Astrocyte (in vitro differentiated cells and primary cell): ENCODE measurements at regions not wholly inside any gene's neighbourhood (a gene's known extent, or its start where the extent isn't known, plus 50 kb on each side); places are given as distances from the start of the nearest gene placed in this dataset.
"Not testable (repeated sequence)": the region's sequence is repeated elsewhere in the genome, so short reads cannot be mapped to it uniquely, and the experiment has no call there.

Experiments
- DNase-seq: peaks from one replicate; pipeline ENCODE4 v3.0.0-alpha.2; 2010; ENCODE audit warnings: low read depth
- FAIRE-seq: peaks from 2 replicates; lab custom pipeline; 2011; peaks lifted over from hg19 to GRCh38; lab: Jason Lieb, UNC
- H2AFZ ChIP-seq: 2 replicates; pipeline ENCODE4 v1.6.0; 2012; ENCODE audit warnings: low read depth, low read length, inconsistent platforms
- H3K27ac ChIP-seq: 2 replicates; pipeline ENCODE4 v1.5.1; 2011; ENCODE audit warnings: low read depth, low read length, inconsistent platforms
- H3K27me3 ChIP-seq: 2 replicates; pipeline ENCODE4 v1.6.0; 2011; ENCODE audit warnings: low read length, inconsistent platforms; ENCODE audit not compliant: insufficient read depth
- H3K36me3 ChIP-seq: 2 replicates; pipeline ENCODE4 v1.5.1; 2011; ENCODE audit warnings: low read length, inconsistent platforms; ENCODE audit not compliant: insufficient read depth
- H3K4me1 ChIP-seq: 2 replicates; pipeline ENCODE4 v1.5.1; 2011; ENCODE audit warnings: low read length, inconsistent platforms; ENCODE audit not compliant: insufficient read depth
- H3K4me2 ChIP-seq: 2 replicates; pipeline ENCODE4 v1.6.0; 2012; ENCODE audit warnings: low read length, inconsistent platforms
- H3K4me3 ChIP-seq: 2 replicates; pipeline ENCODE4 v1.5.1; 2011; ENCODE audit warnings: low read depth, mild to moderate bottlenecking, low read length, inconsistent platforms; ENCODE audit not compliant: insufficient read depth
- H3K79me2 ChIP-seq: 2 replicates; pipeline ENCODE4 v1.6.0; 2012; ENCODE audit warnings: mild to moderate bottlenecking, low read length, inconsistent platforms; ENCODE audit not compliant: insufficient read depth
- H3K9ac ChIP-seq: 2 replicates; pipeline ENCODE4 v1.6.0; 2012; ENCODE audit warnings: mild to moderate bottlenecking, low read length, inconsistent platforms
- H3K9me3 ChIP-seq: 2 replicates; pipeline ENCODE4 v1.5.1; 2012; ENCODE audit warnings: low read depth, mild to moderate bottlenecking, low read length, inconsistent platforms; ENCODE audit not compliant: insufficient read depth
- H4K20me1 ChIP-seq: 2 replicates; pipeline ENCODE4 v1.6.0; 2012; ENCODE audit warnings: low read length, inconsistent platforms; ENCODE audit not compliant: insufficient read depth
- H3K27ac Mint-ChIP-seq: one replicate; pipeline ENCODE4 v1.8.0; 2021; ENCODE audit warnings: mild to moderate bottlenecking, mixed read lengths; ENCODE audit not compliant: unreplicated experiment
- H3K27me3 Mint-ChIP-seq: one replicate; pipeline ENCODE4 v1.8.0; 2021; ENCODE audit warnings: low read depth, mixed read lengths; ENCODE audit not compliant: unreplicated experiment
- H3K36me3 Mint-ChIP-seq: one replicate; pipeline ENCODE4 v1.8.0; 2021; ENCODE audit warnings: low read depth, mixed read lengths; ENCODE audit not compliant: unreplicated experiment
- H3K4me1 Mint-ChIP-seq: one replicate; pipeline ENCODE4 v1.8.0; 2021; ENCODE audit warnings: low read depth, mixed read lengths; ENCODE audit not compliant: unreplicated experiment
- H3K4me3 Mint-ChIP-seq: one replicate; pipeline ENCODE4 v1.8.0; 2021; ENCODE audit warnings: mild to moderate bottlenecking, moderate library complexity, mixed read lengths; ENCODE audit not compliant: unreplicated experiment
- H3K9me3 Mint-ChIP-seq: one replicate; pipeline ENCODE4 v1.8.0; 2021; ENCODE audit warnings: mild to moderate bottlenecking, mixed read lengths; ENCODE audit not compliant: unreplicated experiment
- EZH2 ChIP-seq: IDR thresholded peaks from 2 replicates; pipeline ENCODE4 v1.6.1; 2012; ENCODE audit warnings: mild to moderate bottlenecking, low read length, inconsistent platforms; ENCODE audit not compliant: insufficient read depth
- TF ChIP-seq, protein P1 (sequence below): IDR thresholded peaks from 2 replicates; pipeline ENCODE4 v1.5.1; 2011; ENCODE audit warnings: low read depth, mild to moderate bottlenecking, inconsistent platforms, low read length, moderate library complexity; ENCODE audit not compliant: insufficient read depth

DNA sequence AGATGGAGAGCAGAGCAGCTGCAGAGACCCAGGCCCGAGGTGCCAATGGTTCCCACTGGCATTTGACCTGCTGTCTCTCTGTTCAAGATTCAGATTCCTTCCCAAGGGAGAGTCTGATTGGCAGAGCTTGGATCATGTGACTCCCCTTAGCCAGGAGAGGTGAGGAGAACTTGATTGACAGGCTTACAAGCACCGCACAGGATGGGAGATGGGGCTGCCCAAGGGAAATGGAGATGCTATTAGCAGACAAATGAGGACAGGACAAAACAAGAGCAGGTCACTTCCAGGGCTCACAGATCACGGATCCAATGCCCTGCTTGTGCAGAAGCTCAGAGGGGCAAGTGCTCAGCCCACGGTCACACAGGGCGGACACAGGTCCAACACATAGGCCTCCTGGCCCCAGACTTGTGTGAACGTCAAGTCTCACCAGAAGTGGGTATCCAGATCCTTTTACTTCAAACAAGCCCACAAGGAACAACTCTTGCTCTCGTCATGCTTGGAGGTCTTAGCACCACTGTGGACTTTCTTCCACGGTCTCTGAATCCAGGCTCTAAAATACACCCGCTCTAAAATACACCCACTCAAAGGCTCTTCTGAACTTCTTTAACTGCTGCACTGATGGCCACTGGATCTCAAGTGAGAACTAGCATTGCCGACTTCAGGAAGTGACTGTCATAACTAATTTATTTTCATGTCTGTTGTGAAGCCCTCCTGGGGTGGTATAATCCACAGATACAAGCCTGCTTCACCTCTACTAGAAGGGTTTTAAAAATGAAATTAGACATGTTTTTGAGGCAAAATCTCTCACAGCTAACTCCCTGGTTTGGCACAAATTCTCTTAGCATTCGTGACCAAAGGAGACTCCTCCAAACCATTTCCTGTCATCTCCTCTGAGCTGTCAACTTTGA lies 274.9 kb downstream of the RRAGC start:
- no peaks in the 10 kb centered on the region for H3K79me2 ChIP-seq
- no peaks in the 10 kb centered on the region for H3K4me1 ChIP-seq
- Mint-ChIP-seq H3K4me3 (no peak overlapping the region), H3K9me3 (peaks cover 20% of the 10 kb centered on the region), H3K4me1 (peaks cover 5% of the 10 kb centered on the region), H3K27me3 (peaks cover 40% of the 10 kb centered on the region), H3K27ac (no peak overlapping the region), H3K36me3 (no peaks in the 10 kb centered on the region)
- H3K9me3 ChIP-seq, result no peaks in the 10 kb centered on the region
- H3K27me3 ChIP-seq, result peaks cover 2% of the 10 kb centered on the region
- H3K9ac ChIP-seq, result no peak overlapping the region
- no peaks in the 10 kb centered on the region for H4K20me1 ChIP-seq
- FAIRE-seq (no peak), DNase-seq (no peak)
- H3K36me3 ChIP-seq, result no peaks in the 10 kb centered on the region
- H3K4me2 ChIP-seq, result no peak overlapping the region
- H3K27ac ChIP-seq, result no peak overlapping the region
- TF ChIP-seq EZH2, result no peak
- TF ChIP-seq, protein P1, sequence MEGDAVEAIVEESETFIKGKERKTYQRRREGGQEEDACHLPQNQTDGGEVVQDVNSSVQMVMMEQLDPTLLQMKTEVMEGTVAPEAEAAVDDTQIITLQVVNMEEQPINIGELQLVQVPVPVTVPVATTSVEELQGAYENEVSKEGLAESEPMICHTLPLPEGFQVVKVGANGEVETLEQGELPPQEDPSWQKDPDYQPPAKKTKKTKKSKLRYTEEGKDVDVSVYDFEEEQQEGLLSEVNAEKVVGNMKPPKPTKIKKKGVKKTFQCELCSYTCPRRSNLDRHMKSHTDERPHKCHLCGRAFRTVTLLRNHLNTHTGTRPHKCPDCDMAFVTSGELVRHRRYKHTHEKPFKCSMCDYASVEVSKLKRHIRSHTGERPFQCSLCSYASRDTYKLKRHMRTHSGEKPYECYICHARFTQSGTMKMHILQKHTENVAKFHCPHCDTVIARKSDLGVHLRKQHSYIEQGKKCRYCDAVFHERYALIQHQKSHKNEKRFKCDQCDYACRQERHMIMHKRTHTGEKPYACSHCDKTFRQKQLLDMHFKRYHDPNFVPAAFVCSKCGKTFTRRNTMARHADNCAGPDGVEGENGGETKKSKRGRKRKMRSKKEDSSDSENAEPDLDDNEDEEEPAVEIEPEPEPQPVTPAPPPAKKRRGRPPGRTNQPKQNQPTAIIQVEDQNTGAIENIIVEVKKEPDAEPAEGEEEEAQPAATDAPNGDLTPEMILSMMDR, result no peak
- no peak overlapping the region for H3K4me3 ChIP-seq
- no peak overlapping the region for H2AFZ ChIP-seq

DNA sequence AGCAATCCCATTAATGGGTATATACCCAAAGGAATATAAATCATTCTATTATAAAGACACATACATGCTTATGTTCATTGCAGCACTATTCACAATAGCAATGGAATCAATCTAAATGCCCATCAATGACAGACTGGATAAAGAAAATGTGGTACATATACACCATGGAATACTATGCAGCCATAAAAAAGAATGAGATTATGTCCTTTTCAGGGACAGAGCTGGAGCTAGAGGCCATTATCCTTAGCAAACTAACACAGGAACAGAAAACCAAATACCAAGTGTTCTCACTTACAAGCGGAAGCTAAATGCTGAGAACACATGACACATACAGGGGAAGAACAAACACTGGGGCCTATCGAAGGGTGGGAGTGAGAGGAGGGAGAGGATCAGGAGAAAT lies 276.3 kb downstream of the RRAGC start:
- H3K79me2 ChIP-seq, H3K9me3 ChIP-seq, FAIRE-seq, H3K9ac ChIP-seq, H3K27ac Mint-ChIP-seq, H2AFZ ChIP-seq, H4K20me1 ChIP-seq, H3K4me1 Mint-ChIP-seq, DNase-seq, H3K36me3 ChIP-seq, H3K27ac ChIP-seq, H3K4me2 ChIP-seq, H3K36me3 Mint-ChIP-seq, H3K4me1 ChIP-seq, H3K4me3 ChIP-seq, H3K4me3 Mint-ChIP-seq: not testable (repeated sequence)
- H3K27me3 Mint-ChIP-seq, result peaks cover 47% of the 10 kb centered on the region
- peaks cover 18% of the 10 kb centered on the region for H3K9me3 Mint-ChIP-seq
- H3K27me3 ChIP-seq, result peaks cover 13% of the 10 kb centered on the region

DNA sequence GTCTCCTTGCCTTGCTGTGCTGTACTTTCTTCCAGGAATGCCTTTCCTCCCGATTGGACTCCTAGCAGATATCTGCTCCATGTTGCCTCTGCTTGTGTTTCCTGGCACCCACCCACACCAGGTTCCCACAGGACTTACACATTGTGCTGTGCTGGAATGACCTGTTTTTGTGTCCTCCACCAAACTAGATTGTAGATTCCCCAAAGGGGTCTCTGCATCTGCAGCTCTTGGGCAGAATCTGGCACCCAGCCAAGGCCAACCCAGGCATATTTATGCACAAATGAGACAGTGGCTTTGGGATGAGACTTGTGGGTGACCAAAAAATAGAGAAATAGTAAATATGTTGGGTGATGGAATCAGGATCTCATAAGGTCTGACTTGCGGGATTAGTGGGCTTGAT lies 278.2 kb downstream of the RRAGC start:
- Histone ChIP-seq H3K4me1 (no peaks in the 10 kb centered on the region), H3K79me2 (no peaks in the 10 kb centered on the region), H3K9me3 (no peaks in the 10 kb centered on the region), H3K36me3 (no peaks in the 10 kb centered on the region), H3K27ac (no peak overlapping the region), H3K9ac (no peak overlapping the region), H3K27me3 (peaks cover 23% of the 10 kb centered on the region), H3K4me2 (no peak overlapping the region), H3K4me3 (no peak overlapping the region), H2AFZ (no peak overlapping the region), H4K20me1 (no peaks in the 10 kb centered on the region)
- FAIRE-seq, result no peak
- H3K4me1 Mint-ChIP-seq, result peaks cover 8% of the 10 kb centered on the region
- H3K27me3 Mint-ChIP-seq, result peaks cover 57% of the 10 kb centered on the region
- H3K27ac Mint-ChIP-seq, result no peak overlapping the region
- H3K36me3 Mint-ChIP-seq, result no peaks in the 10 kb centered on the region
- DNase-seq, result no peak
- H3K4me3 Mint-ChIP-seq, result no peak overlapping the region
- peaks cover 22% of the 10 kb centered on the region for H3K9me3 Mint-ChIP-seq
- no peak for TF ChIP-seq EZH2
- TF ChIP-seq, protein P1, result no peak
